Endothelial cell (in vitro differentiated cells): ENCODE measurements at regions not wholly inside any gene's neighbourhood (a gene's known extent, or its start where the extent isn't known, plus 50 kb on each side); places are given as distances from the start of the nearest gene placed in this dataset.
A peak's percentile ranks its signal among the peaks of the same experiment; 100 is the strongest.
"Not testable (repeated sequence)": the region's sequence is repeated elsewhere in the genome, so short reads cannot be mapped to it uniquely, and the experiment has no call there.

Source experiments
- DNase-seq: peaks from one replicate; pipeline ENCODE4 v3.0.0; 2021; ENCODE audit warnings: low spot score
- H3K27ac Mint-ChIP-seq: one replicate; pipeline ENCODE4 v1.8.0; 2021; ENCODE audit warnings: mixed read lengths, inconsistent platforms; ENCODE audit not compliant: unreplicated experiment
- H3K27me3 Mint-ChIP-seq: one replicate; pipeline ENCODE4 v1.8.0; 2021; ENCODE audit warnings: mild to moderate bottlenecking, moderate library complexity, mixed read lengths, inconsistent platforms; ENCODE audit not compliant: unreplicated experiment
- H3K36me3 Mint-ChIP-seq: one replicate; pipeline ENCODE4 v1.8.0; 2021; ENCODE audit warnings: mild to moderate bottlenecking, low read depth, mixed read lengths, inconsistent platforms; ENCODE audit not compliant: unreplicated experiment
- H3K4me1 Mint-ChIP-seq: one replicate; pipeline ENCODE4 v1.8.0; 2021; ENCODE audit warnings: mild to moderate bottlenecking, mixed read lengths, inconsistent platforms; ENCODE audit not compliant: unreplicated experiment
- H3K4me3 Mint-ChIP-seq: one replicate; pipeline ENCODE4 v1.8.0; 2021; ENCODE audit warnings: mild to moderate bottlenecking, mixed read lengths, inconsistent platforms; ENCODE audit not compliant: unreplicated experiment
- H3K9me3 Mint-ChIP-seq: one replicate; pipeline ENCODE4 v1.8.0; 2021; ENCODE audit warnings: mixed read lengths, inconsistent platforms; ENCODE audit not compliant: unreplicated experiment
- CTCF ChIP-seq: fragments of 200-600 bp; sonication (generic); IDR thresholded peaks from one replicate; pipeline ENCODE4 v1.5.0; 2021; ENCODE audit warnings: antibody characterized with exemption; ENCODE audit not compliant: unreplicated experiment

DNA sequence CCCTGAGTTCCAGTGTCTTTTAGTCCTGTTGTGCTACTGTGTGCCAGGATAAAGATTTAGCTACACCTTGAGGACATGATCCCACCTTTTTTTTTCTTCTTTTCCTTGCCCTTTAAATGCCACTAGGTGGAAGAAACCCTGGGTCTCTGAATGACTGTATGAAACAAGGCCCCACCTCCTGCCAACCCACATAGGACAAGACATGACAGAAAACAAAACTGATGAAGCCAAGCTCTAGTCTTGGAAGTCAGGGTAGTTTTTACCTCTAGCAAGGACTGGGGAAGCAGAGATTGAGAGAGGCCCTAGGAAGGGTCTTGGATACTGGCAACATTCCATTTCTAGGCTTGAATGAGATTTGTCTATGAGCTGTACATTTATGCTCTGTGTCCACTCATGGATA, 410.7 kb downstream of the MIAT start:
- no peak for DNase-seq
- Mint-ChIP-seq H3K27ac (no peak overlapping the region), H3K36me3 (no peaks in the 10 kb centered on the region), H3K4me1 (peaks cover 9% of the 10 kb centered on the region), H3K27me3 (peaks cover 2% of the 10 kb centered on the region), H3K9me3 (no peaks in the 10 kb centered on the region), H3K4me3 (no peak overlapping the region)
- no peak for TF ChIP-seq CTCF

DNA sequence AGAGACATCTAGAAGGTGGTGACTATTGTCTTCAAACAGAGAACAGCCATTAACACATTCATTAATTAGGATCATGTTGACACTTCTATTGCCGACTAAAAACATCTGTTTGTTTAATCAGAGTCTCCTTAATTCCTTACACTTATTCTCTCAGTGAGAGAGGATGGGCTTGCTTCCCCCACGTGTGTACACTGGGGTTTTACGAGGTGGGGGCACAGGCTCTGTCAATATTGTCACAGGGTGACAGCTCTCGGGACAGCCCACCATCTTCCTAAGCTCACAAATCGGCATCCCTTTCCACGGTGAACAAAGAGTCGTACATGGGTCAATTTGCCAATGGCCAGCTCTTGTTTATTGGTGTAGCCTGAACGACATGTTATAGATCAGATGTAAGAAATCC, 413.2 kb downstream of the MIAT start:
- Mint-ChIP-seq H3K36me3 (no peaks in the 10 kb centered on the region), H3K9me3 (no peaks in the 10 kb centered on the region), H3K4me1 (no peaks in the 10 kb centered on the region), H3K27me3 (peaks cover 4% of the 10 kb centered on the region), H3K27ac (no peak overlapping the region), H3K4me3 (no peak overlapping the region)
- DNase-seq, result no peak
- TF ChIP-seq CTCF, result no peak

DNA sequence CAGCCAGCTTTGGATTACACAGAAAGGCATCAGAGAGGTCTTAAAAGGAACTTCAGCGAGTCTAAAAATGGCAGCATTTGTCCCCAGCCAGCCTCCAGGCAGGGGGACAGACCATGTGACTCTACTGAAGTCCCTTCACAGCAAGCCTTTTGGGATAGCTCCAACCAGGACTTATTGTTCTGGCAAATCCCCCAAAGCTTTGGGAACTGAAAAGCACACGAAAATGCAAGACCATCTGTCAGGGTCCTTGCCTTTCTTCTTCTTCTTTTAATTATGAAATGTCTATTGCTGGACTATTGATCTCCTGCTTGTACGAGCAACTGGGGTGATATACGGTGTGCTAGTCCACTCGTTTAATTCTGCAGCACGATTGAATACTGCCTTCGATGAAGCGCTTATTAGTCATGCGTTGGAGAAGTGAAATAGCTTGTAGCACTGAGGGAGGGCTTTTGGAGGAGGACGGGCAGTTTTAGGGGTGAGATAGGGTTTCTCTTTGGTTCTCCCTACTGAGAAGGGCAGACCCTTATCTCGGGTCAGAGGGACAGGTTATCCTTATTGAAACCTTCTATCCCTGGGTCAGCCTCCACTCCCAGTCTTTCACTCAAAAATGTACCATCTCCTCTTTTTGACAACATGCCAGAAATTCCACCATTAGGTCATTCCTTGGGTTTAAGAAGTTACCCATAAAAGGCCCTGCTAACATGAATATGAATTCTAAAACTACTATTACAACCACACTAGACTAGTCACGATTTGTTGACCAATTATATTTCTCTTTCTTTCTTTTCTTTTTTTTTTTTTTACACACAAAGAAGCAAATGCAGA, 416.4 kb downstream of the MIAT start:
- no peak for TF ChIP-seq CTCF
- Mint-ChIP-seq H3K4me1 (peaks cover under 1% of the 10 kb centered on the region), H3K36me3 (no peaks in the 10 kb centered on the region), H3K9me3 (no peaks in the 10 kb centered on the region), H3K4me3 (no peak overlapping the region), H3K27me3 (peaks cover 4% of the 10 kb centered on the region), H3K27ac (no peak overlapping the region)
- DNase-seq, result no peak

GRCh38 chr22:27075028-27075678, 417.8 kb downstream of the MIAT start:
- H3K36me3 Mint-ChIP-seq, result no peaks in the 10 kb centered on the region
- H3K9me3 Mint-ChIP-seq, result no peaks in the 10 kb centered on the region
- H3K4me3 Mint-ChIP-seq, result no peak overlapping the region
- peaks cover 2% of the 10 kb centered on the region for H3K4me1 Mint-ChIP-seq
- peaks cover 4% of the 10 kb centered on the region for H3K27me3 Mint-ChIP-seq
- no peak overlapping the region for H3K27ac Mint-ChIP-seq
- DNase-seq, result peak; percentile 27
- no peak for TF ChIP-seq CTCF

DNA sequence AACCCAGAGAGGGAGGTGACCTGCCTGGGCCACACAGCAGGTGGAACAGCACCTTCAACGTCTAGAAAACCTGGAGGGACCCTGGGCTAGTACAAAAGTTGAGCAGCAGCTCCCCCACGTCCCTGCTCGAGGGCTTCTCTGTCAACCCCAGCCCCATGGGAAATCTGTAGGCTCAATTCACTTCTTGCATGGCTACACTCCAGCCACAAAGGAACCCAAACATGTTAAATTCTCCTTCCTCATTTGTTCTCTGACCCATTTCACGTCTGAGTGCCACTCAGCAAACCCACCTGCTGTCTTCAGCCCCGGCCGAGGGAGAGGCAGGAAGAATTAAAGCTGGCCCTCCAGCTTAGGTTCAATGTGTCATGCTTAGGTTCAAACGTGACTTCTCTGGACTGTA, 418.5 kb downstream of the MIAT start:
- Mint-ChIP-seq H3K4me3 (no peak overlapping the region), H3K36me3 (no peaks in the 10 kb centered on the region), H3K27me3 (peaks cover 4% of the 10 kb centered on the region), H3K27ac (no peak overlapping the region), H3K9me3 (no peaks in the 10 kb centered on the region), H3K4me1 (peaks cover 2% of the 10 kb centered on the region)
- no peak for TF ChIP-seq CTCF
- no peak for DNase-seq

GRCh38 chr22:27078064-27078463, 420.7 kb downstream of the MIAT start:
- not testable (repeated sequence) for H3K4me1 Mint-ChIP-seq, H3K27ac Mint-ChIP-seq, H3K27me3 Mint-ChIP-seq, H3K36me3 Mint-ChIP-seq, H3K4me3 Mint-ChIP-seq, H3K9me3 Mint-ChIP-seq, DNase-seq
